Ishikawa (cell line): ENCODE measurements at regions not wholly inside any gene's neighbourhood (a gene's known extent, or its start where the extent isn't known, plus 50 kb on each side); places are given as distances from the start of the nearest gene placed in this dataset.

ENCODE experiments used
- CEBPB ChIP-seq: IDR thresholded peaks from 2 replicates; pipeline ENCODE4 v1.6.1; 2012
- CREB1 ChIP-seq: IDR thresholded peaks from 2 replicates; pipeline ENCODE4 v1.6.1; 2012; ENCODE audit warnings: low read depth
- EGR1 ChIP-seq: IDR thresholded peaks from 2 replicates; pipeline ENCODE4 v1.6.1; 2012
- EP300 ChIP-seq: IDR thresholded peaks from 2 replicates; pipeline ENCODE4 v1.6.1; 2012; ENCODE audit warnings: borderline replicate concordance
- FOXM1 ChIP-seq: IDR thresholded peaks from 2 replicates; pipeline ENCODE4 v1.6.1; 2012; ENCODE audit warnings: low read depth, borderline replicate concordance
- NFIC ChIP-seq: IDR thresholded peaks from 2 replicates; pipeline ENCODE4 v1.6.1; 2012
- RAD21 ChIP-seq: IDR thresholded peaks from 2 replicates; pipeline ENCODE4 v1.6.1; 2012; ENCODE audit warnings: low read depth
- TAF1 ChIP-seq: IDR thresholded peaks from 2 replicates; pipeline ENCODE4 v1.6.1; 2012; ENCODE audit warnings: low read depth, mild to moderate bottlenecking
- TCF12 ChIP-seq: IDR thresholded peaks from 2 replicates; pipeline ENCODE4 v1.6.1; 2012; ENCODE audit warnings: low read depth
- TEAD4 ChIP-seq: IDR thresholded peaks from 2 replicates; pipeline ENCODE4 v1.6.1; 2012
- YY1 ChIP-seq: IDR thresholded peaks from 2 replicates; pipeline ENCODE4 v1.6.1; 2012; ENCODE audit warnings: low read depth
- ZBTB7A ChIP-seq: IDR thresholded peaks from 2 replicates; pipeline ENCODE4 v1.6.1; 2012; ENCODE audit warnings: low read depth
- TF ChIP-seq, protein P1 (sequence below): IDR thresholded peaks from 2 replicates; pipeline ENCODE4 v1.6.1; 2012
- TF ChIP-seq, protein P2 (sequence below): IDR thresholded peaks from 2 replicates; pipeline ENCODE4 v1.6.1; 2012; ENCODE audit warnings: low read depth, mild to moderate bottlenecking
- TF ChIP-seq, protein P3 (sequence below): IDR thresholded peaks from 2 replicates; pipeline ENCODE4 v1.6.1; 2012

DNA sequence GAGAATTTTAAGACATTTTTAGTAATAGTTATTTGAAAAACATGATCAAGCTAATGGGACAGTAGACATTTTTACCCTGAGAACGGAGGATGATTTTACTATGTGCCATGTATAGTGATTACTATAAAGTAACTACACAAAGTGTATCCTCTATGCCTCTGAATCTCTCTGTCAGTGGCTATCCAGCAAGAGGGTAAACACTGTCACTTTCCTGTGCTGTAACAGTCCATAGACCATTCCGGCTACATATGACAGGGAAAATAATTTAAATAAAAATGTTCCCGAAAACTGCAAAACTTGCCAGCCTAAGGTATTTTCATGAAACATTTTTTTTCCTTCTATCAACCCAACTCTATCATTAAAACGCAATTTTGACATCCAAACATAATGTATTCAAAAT lies 1632.2 kb upstream of the ACVR2A start:
- TF ChIP-seq YY1 (no peak), CEBPB (no peak), CREB1 (no peak)
- TF ChIP-seq, protein P1, sequence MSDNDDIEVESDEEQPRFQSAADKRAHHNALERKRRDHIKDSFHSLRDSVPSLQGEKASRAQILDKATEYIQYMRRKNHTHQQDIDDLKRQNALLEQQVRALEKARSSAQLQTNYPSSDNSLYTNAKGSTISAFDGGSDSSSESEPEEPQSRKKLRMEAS, result no peak

DNA sequence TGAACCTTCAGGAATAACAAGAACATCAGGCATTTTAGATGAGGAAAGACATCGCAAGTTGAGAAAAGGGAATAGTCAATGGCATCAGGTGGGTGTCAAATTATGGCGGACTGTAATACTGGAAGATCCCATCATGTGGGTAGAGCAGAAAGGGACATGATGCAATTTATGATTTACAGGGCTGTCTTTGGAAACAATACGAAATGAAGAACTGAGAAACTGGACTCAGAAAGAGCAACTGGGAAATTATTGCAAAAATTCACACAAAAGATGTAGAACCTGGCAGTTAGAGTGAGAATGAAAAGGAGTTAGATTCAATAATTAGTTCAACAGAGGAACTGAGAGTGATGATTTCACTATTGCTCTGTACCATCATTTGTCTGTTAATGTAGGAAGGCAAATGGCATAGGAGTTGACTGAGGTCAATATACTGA lies 1635.0 kb upstream of the ACVR2A start:
- TF ChIP-seq CEBPB, result no peak
- no peak for TF ChIP-seq FOXM1
- TF ChIP-seq CREB1, result no peak
- TF ChIP-seq, protein P1, result no peak
- TF ChIP-seq RAD21, result no peak
- TF ChIP-seq TAF1, result no peak
- no peak for TF ChIP-seq YY1
- no peak for TF ChIP-seq TCF12
- no peak for TF ChIP-seq EGR1
- TF ChIP-seq, protein P2, sequence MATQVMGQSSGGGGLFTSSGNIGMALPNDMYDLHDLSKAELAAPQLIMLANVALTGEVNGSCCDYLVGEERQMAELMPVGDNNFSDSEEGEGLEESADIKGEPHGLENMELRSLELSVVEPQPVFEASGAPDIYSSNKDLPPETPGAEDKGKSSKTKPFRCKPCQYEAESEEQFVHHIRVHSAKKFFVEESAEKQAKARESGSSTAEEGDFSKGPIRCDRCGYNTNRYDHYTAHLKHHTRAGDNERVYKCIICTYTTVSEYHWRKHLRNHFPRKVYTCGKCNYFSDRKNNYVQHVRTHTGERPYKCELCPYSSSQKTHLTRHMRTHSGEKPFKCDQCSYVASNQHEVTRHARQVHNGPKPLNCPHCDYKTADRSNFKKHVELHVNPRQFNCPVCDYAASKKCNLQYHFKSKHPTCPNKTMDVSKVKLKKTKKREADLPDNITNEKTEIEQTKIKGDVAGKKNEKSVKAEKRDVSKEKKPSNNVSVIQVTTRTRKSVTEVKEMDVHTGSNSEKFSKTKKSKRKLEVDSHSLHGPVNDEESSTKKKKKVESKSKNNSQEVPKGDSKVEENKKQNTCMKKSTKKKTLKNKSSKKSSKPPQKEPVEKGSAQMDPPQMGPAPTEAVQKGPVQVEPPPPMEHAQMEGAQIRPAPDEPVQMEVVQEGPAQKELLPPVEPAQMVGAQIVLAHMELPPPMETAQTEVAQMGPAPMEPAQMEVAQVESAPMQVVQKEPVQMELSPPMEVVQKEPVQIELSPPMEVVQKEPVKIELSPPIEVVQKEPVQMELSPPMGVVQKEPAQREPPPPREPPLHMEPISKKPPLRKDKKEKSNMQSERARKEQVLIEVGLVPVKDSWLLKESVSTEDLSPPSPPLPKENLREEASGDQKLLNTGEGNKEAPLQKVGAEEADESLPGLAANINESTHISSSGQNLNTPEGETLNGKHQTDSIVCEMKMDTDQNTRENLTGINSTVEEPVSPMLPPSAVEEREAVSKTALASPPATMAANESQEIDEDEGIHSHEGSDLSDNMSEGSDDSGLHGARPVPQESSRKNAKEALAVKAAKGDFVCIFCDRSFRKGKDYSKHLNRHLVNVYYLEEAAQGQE, result no peak
- TF ChIP-seq EP300, result no peak
- no peak for TF ChIP-seq ZBTB7A
- TF ChIP-seq TEAD4, result no peak
- TF ChIP-seq, protein P3, sequence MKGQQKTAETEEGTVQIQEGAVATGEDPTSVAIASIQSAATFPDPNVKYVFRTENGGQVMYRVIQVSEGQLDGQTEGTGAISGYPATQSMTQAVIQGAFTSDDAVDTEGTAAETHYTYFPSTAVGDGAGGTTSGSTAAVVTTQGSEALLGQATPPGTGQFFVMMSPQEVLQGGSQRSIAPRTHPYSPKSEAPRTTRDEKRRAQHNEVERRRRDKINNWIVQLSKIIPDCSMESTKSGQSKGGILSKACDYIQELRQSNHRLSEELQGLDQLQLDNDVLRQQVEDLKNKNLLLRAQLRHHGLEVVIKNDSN, result no peak
- no peak for TF ChIP-seq NFIC

DNA sequence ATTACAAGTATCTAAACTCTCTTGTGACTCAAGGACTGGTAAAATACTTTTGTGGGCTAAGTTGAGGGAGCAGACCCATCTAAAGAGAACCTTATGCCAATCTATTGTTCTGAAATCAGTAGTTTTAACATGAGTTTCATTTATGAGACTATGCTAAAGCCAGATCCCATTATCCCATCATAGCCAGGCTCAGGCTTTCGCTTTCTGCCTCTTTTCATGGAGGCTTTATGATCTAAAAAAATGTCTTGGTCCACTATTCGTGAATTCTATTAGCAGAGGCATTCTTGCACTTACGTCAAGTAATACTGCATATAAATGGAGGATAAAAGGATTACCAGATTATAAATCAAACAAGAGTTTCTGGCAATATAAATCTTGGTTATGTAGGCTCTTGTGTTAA lies 1636.9 kb upstream of the ACVR2A start:
- TF ChIP-seq, protein P1, result no peak
- TF ChIP-seq, protein P2, result no peak
- no peak for TF ChIP-seq NFIC
- TF ChIP-seq, protein P3, result no peak
- TF ChIP-seq ZBTB7A, result no peak
- no peak for TF ChIP-seq RAD21
- no peak for TF ChIP-seq FOXM1
- TF ChIP-seq CEBPB, result no peak
- no peak for TF ChIP-seq CREB1

DNA sequence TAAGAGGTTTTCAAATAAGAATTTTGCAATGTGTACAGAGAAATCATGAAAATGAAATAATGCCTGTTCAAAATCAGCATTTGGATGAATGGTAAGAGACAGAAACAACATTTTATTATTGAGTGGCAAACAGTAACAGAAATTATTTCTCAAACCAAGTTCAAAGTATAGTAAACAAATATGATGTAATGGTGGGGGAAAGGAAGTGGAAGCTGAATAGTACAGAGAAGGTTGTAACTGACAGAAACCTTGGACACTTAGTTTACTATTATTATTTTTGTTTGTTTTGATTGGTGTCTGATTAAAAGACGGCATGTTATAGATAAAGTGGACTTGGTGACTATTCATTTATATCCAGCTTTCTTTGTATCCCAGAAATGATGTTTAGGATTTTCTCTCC lies 1637.4 kb upstream of the ACVR2A start:
- TF ChIP-seq EP300 (no peak), TAF1 (no peak), TCF12 (no peak), YY1 (no peak), EGR1 (no peak), FOXM1 (no peak), CREB1 (no peak), CEBPB (no peak), RAD21 (no peak), ZBTB7A (no peak), NFIC (no peak), TEAD4 (no peak)
- TF ChIP-seq, protein P1, result no peak
- TF ChIP-seq, protein P3, result no peak
- TF ChIP-seq, protein P2, result no peak
